GM23338 (cell line): ENCODE measurements at regions not wholly inside any gene's neighbourhood (a gene's known extent, or its start where the extent isn't known, plus 50 kb on each side); places are given as distances from the start of the nearest gene placed in this dataset.

Experiments
- CREB1 ChIP-seq: fragments of 250-450 bp; sonication (Bioruptor Pico); IDR thresholded peaks from 2 replicates; pipeline ENCODE4 v1.5.0; 2020; ENCODE audit warnings: low read depth, mild to moderate bottlenecking, moderate library complexity
- EZH2phosphoT487 ChIP-seq: fragments of 200-600 bp; sonication (generic); IDR thresholded peaks from one replicate; pipeline ENCODE4 v1.8.1; 2018; ENCODE audit warnings: antibody characterized with exemption; ENCODE audit not compliant: unreplicated experiment
- NANOG ChIP-seq: IDR thresholded peaks from 2 replicates; pipeline ENCODE4 v1.6.1; 2016; ENCODE audit warnings: antibody characterized with exemption, borderline replicate concordance
- POLR2AphosphoS5 ChIP-seq: IDR thresholded peaks from 2 replicates; pipeline ENCODE4 v1.6.1; 2016; ENCODE audit warnings: antibody characterized with exemption, low read depth
- STAT1 ChIP-seq: IDR thresholded peaks from one replicate; pipeline ENCODE4 v1.6.1; 2016; ENCODE audit warnings: antibody characterized with exemption; ENCODE audit not compliant: unreplicated experiment
- TF ChIP-seq, protein P1 (sequence below), 2 experiments: fragments of 200-600 bp in 1 of 2; sonication (generic) in 1 of 2; conservative IDR thresholded peaks; 2 replicates each; pipeline versions ENCODE4 v1.5.1 to v1.6.1; 2016 to 2017; ENCODE audit warnings: antibody characterized with exemption in 2 of 2, low read depth in 2 of 2, mild to moderate bottlenecking in 2 of 2, moderate library complexity in 1 of 2

- TF ChIP-seq CREB1 (CRISPR knock-in tag) (no peak), POLR2AphosphoS5 (no peak), STAT1 (no peak), EZH2phosphoT487 (no peak), NANOG (no peak)
- TF ChIP-seq, protein P1, sequence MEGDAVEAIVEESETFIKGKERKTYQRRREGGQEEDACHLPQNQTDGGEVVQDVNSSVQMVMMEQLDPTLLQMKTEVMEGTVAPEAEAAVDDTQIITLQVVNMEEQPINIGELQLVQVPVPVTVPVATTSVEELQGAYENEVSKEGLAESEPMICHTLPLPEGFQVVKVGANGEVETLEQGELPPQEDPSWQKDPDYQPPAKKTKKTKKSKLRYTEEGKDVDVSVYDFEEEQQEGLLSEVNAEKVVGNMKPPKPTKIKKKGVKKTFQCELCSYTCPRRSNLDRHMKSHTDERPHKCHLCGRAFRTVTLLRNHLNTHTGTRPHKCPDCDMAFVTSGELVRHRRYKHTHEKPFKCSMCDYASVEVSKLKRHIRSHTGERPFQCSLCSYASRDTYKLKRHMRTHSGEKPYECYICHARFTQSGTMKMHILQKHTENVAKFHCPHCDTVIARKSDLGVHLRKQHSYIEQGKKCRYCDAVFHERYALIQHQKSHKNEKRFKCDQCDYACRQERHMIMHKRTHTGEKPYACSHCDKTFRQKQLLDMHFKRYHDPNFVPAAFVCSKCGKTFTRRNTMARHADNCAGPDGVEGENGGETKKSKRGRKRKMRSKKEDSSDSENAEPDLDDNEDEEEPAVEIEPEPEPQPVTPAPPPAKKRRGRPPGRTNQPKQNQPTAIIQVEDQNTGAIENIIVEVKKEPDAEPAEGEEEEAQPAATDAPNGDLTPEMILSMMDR (conservative IDR thresholded peaks at IDR 0.05; ENCODE audit: low read depth in 2 of 2): no peak
These were observed 343.8 kb downstream of the MZT1 start for GRCh38 chr13:72383646-72384045.
